ENCODE measurements at regions not wholly inside any gene's neighbourhood (a gene's known extent, or its start where the extent isn't known, plus 50 kb on each side); places are given as distances from the start of the nearest gene placed in this dataset.

DNA sequence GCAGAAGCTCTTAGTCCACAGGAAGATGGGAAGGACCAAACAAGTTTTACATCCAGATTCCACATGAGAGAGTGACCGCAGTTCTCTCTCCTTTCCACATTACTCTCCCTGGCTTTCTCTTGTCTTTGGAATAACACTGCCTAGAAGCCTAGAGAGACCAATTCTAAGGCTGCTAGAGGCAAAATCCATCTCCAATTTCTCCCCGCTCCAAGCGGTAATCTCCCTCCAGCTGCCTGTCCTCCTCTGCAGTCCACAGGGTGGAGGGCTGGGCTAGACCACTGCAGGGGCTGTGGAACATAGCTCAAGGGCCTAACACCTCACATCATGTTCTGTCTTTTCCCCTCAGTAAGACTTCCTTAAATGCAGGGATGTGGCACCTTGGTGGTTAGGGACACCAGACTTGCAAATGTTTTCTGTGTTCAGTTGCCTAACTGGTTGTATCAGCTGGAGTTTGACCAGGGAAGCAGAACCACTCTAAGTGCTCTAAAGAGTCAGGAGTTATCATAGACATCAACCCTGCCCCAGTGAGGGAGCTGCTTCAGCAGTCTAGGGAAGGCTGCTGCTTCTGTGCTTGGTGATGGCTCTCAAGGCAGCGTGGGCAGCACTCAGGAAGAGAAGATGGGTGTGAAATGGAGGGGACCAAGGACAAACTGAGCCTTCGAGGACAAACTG is 423.1 kb downstream of the BCOR start:
- TF ChIP-seq, protein P1, sequence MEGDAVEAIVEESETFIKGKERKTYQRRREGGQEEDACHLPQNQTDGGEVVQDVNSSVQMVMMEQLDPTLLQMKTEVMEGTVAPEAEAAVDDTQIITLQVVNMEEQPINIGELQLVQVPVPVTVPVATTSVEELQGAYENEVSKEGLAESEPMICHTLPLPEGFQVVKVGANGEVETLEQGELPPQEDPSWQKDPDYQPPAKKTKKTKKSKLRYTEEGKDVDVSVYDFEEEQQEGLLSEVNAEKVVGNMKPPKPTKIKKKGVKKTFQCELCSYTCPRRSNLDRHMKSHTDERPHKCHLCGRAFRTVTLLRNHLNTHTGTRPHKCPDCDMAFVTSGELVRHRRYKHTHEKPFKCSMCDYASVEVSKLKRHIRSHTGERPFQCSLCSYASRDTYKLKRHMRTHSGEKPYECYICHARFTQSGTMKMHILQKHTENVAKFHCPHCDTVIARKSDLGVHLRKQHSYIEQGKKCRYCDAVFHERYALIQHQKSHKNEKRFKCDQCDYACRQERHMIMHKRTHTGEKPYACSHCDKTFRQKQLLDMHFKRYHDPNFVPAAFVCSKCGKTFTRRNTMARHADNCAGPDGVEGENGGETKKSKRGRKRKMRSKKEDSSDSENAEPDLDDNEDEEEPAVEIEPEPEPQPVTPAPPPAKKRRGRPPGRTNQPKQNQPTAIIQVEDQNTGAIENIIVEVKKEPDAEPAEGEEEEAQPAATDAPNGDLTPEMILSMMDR (IDR thresholded peaks at IDR 0.05; ENCODE audit: low read depth, low read length, poor library complexity, severe bottlenecking) = no peak
- no peak for TF ChIP-seq EZH2phosphoT487 (IDR thresholded peaks at IDR 0.05; ENCODE audit: borderline replicate concordance, low read length)

All from DOHH2 (cell line).